Panc1 (cell line): ENCODE measurements at regions not wholly inside any gene's neighbourhood (a gene's known extent, or its start where the extent isn't known, plus 50 kb on each side); places are given as distances from the start of the nearest gene placed in this dataset.

Experiments
- ATAC-seq: fragments of 200-7000 bp; cut with Tn5 transposase; 2 replicates; pipeline ENCODE4 v1.9.1; 2020; ENCODE audit warnings: mild to moderate bottlenecking, moderate library complexity
- BruUV-seq: library from RNA; stranded (reverse); fragments of 400-500 nt; replicated peaks from 2 replicates; lab custom pipeline; 2021; lab: Mats Ljungman, UMichigan
- CTCF ChIA-PET: fragments of 300-600 bp; sonication (Branson Sonifier 250); formaldehyde crosslinking; loops from one replicate; lab custom pipeline; 2022; ENCODE audit warnings: antibody characterized with exemption; lab: Charles Lee
- POLR2A ChIA-PET: fragments of 300-600 bp; sonication (Branson Sonifier 250); formaldehyde crosslinking; loops from one replicate; lab custom pipeline; 2022; ENCODE audit warnings: antibody characterized with exemption; lab: Charles Lee
- DNase-seq: peaks from one replicate; pipeline ENCODE4 v3.0.0-alpha.2; 2010; ENCODE audit warnings: low read depth, low spot score
- H3K27ac ChIP-seq: 2 replicates; pipeline ENCODE4 v1.5.1; 2011; ENCODE audit warnings: mild to moderate bottlenecking, low read length, inconsistent platforms
- H3K27me3 ChIP-seq: fragments of 200-500 bp; sonication (Bioruptor generic); 2 replicates; pipeline ENCODE4 v1.6.0; 2014; ENCODE audit warnings: low read length, inconsistent platforms; ENCODE audit not compliant: control insufficient read depth, insufficient read depth
- H3K36me3 ChIP-seq: fragments of 200-500 bp; sonication (Bioruptor generic); 2 replicates; pipeline ENCODE4 v1.5.1; 2014; ENCODE audit warnings: inconsistent platforms, mild to moderate bottlenecking, low read length, moderate library complexity; ENCODE audit not compliant: control insufficient read depth, insufficient read depth
- H3K4me1 ChIP-seq: 2 replicates; pipeline ENCODE4 v1.5.1; 2011; ENCODE audit warnings: inconsistent platforms, mild to moderate bottlenecking, low read length, moderate library complexity; ENCODE audit not compliant: control insufficient read depth, insufficient read depth
- H3K4me3 ChIP-seq, 2 experiments: 2 replicates each; pipeline ENCODE4 v1.5.1; 2011 to 2012; ENCODE audit warnings: low read depth in 2 of 2, low read length in 2 of 2, mild to moderate bottlenecking in 2 of 2, inconsistent platforms in 1 of 2, moderate library complexity in 1 of 2
- H3K9me3 ChIP-seq: fragments of 200-500 bp; sonication (Bioruptor generic); 2 replicates; pipeline ENCODE4 v1.5.1; 2014; ENCODE audit warnings: low read depth, mild to moderate bottlenecking, inconsistent platforms, low read length, moderate library complexity; ENCODE audit not compliant: control insufficient read depth, insufficient read depth
- CTCF ChIP-seq: fragments of 450-650 bp; IDR thresholded peaks from 2 replicates; pipeline ENCODE4 v1.5.1; 2017; ENCODE audit warnings: mild to moderate bottlenecking
- POLR2AphosphoS5 ChIP-seq: IDR thresholded peaks from 2 replicates; pipeline ENCODE4 v1.6.1; 2012; ENCODE audit warnings: mild to moderate bottlenecking, low read depth, low read length, moderate library complexity
- REST ChIP-seq, 2 experiments: IDR thresholded peaks; 2 replicates each; pipeline ENCODE4 v1.6.1; 2011 to 2012; ENCODE audit warnings: low read depth in 2 of 2, control low read depth in 1 of 2, low read length in 1 of 2, mild to moderate bottlenecking in 1 of 2, moderate library complexity in 1 of 2; ENCODE audit not compliant: insufficient read depth in 1 of 2
- SIN3A ChIP-seq: IDR thresholded peaks from 2 replicates; pipeline ENCODE4 v1.6.1; 2012; ENCODE audit warnings: low read depth, mild to moderate bottlenecking, low read length, moderate library complexity, borderline replicate concordance; ENCODE audit not compliant: insufficient read depth
- TCF7L2 ChIP-seq: IDR thresholded peaks from 2 replicates; pipeline ENCODE4 v1.6.1; 2011; ENCODE audit warnings: mild to moderate bottlenecking, low read depth, low read length, inconsistent platforms
- in situ Hi-C: cut with HindIII; loops from 2 replicates; pipeline ENCODE4 v1.10.0; 2016; ENCODE audit warnings: low sequenced_read_pairs, low pct_unique_long_range_greater_than_20kb
- intact Hi-C: fragments of 100-400 bp; cut with micrococcal nuclease; formaldehyde crosslinking; loops from one replicate; pipeline ENCODE4 v1.10.0; 2022; ENCODE audit not compliant: unreplicated experiment

- Histone ChIP-seq H3K4me1 (peaks cover 13% of the 10 kb centered on the region), H3K4me3 (no peak overlapping the region), H3K36me3 (no peaks in the 10 kb centered on the region), H3K27ac (peak overlapping the region; percentile 71), H3K9me3 (no peaks in the 10 kb centered on the region), H3K27me3 (no peaks in the 10 kb centered on the region)
- POLR2A ChIA-PET, result no interaction called here
- DNase-seq, result no peak
- ATAC-seq, result peak; percentile 88
- in situ Hi-C loops (no loop called here), intact Hi-C loops (no loop called here)
- no TSS peak for BruUV-seq
- no peak for TF ChIP-seq SIN3A
- no peak for TF ChIP-seq REST (IDR thresholded peaks at IDR 0.05; ENCODE audit: insufficient read depth in 1 of 2, low read depth in 2 of 2, low read length in 1 of 2)
- no peak for TF ChIP-seq CTCF
- no peak for TF ChIP-seq TCF7L2
- no peak for TF ChIP-seq POLR2AphosphoS5
- CTCF ChIA-PET, result interaction anchor here (0.6 kb wide), 1 partner anchor 420 kb away, joined by 3 read pairs; no protein-coding TSS in a partner anchor
Observed at GRCh38 chr13:26941345-26942174, 181.0 kb upstream of the GPR12 start.

DNA sequence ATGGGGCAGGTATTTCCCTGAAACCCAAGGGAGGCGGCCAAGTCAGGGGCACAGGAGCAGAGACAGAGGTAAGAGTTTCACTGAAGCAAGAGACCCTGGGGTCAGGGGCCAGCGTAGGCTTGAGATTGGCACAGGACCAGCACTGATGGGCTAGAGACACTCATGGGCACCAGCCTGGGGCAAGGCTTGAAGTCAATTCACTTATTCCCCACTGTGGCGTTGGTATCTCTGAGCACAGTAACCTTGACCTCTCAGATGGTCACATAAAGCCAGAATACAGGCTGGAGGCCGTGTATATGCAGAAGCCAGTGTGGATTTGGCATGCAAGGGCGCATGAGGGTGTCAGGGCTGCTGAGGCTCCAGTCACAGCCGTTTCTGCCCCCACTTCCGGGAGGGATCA lies 173.5 kb upstream of the GPR12 start:
- no peak for DNase-seq
- POLR2A ChIA-PET, result no interaction called here
- ATAC-seq, result no peak
- BruUV-seq, result no TSS peak
- no peak overlapping the region for H3K27ac ChIP-seq
- in situ Hi-C loops, result no loop called here
- no peak for TF ChIP-seq CTCF
- no peak for TF ChIP-seq POLR2AphosphoS5
- TF ChIP-seq SIN3A, result no peak
- TF ChIP-seq TCF7L2, result no peak
- no peak for TF ChIP-seq REST (IDR thresholded peaks at IDR 0.05; ENCODE audit: insufficient read depth in 1 of 2, low read depth in 2 of 2, low read length in 1 of 2)
- H3K36me3 ChIP-seq, result no peaks in the 10 kb centered on the region
- intact Hi-C loops, result no loop called here
- H3K27me3 ChIP-seq, result no peaks in the 10 kb centered on the region
- CTCF ChIA-PET, result no interaction called here
- H3K9me3 ChIP-seq, result no peaks in the 10 kb centered on the region
- H3K4me1 ChIP-seq, result no peaks in the 10 kb centered on the region
- no peak overlapping the region for H3K4me3 ChIP-seq
